B cell (primary cell): ENCODE measurements at regions not wholly inside any gene's neighbourhood (a gene's known extent, or its start where the extent isn't known, plus 50 kb on each side); places are given as distances from the start of the nearest gene placed in this dataset.
"Not testable (repeated sequence)": the region's sequence is repeated elsewhere in the genome, so short reads cannot be mapped to it uniquely, and the experiment has no call there.

Experiments
- ATAC-seq: fragments of 200-7000 bp; cut with Tn5 transposase; one replicate; pipeline ENCODE4 v1.10.0; 2021; ENCODE audit warnings: low read depth, mild to moderate bottlenecking, moderate number of reproducible peaks, moderate library complexity
- CTCF ChIA-PET: fragments of 350-600 bp; sonication (Branson Sonifier 250); formaldehyde crosslinking; loops from one replicate; lab custom pipeline; 2021; ENCODE audit warnings: antibody characterized with exemption, inconsistent platforms; lab: Charles Lee
- POLR2A ChIA-PET: fragments of 350-600 bp; sonication (Branson Sonifier 250); formaldehyde crosslinking; loops from one replicate; lab custom pipeline; 2021; ENCODE audit warnings: antibody characterized with exemption; lab: Charles Lee
- DNase-seq: peaks from one replicate; pipeline ENCODE4 v3.0.0; 2013
- H2AFZ ChIP-seq: 2 replicates; pipeline ENCODE4 v1.6.1; 2012; ENCODE audit warnings: mild to moderate bottlenecking, low read depth, low read length; ENCODE audit not compliant: insufficient read depth, poor library complexity, severe bottlenecking
- H3K27ac ChIP-seq, 2 donors: 1 replicate in 1 of 2; 2 replicates in 1 of 2; pipeline ENCODE4 v1.5.1; 2012 to 2013; ENCODE audit warnings: low read length in 2 of 2, mild to moderate bottlenecking in 2 of 2, moderate library complexity in 1 of 2
- H3K27me3 ChIP-seq, 4 experiments: fragments of 200-600 bp in 1 of 4; sonication (generic) in 1 of 4; replicated peaks in 1 of 4; 1 replicate in 2 of 4; 2 replicates in 2 of 4; pipeline versions ENCODE4 v1.6.1 to v1.7.0; 2013 to 2016; ENCODE audit warnings: low read length in 3 of 4, mild to moderate bottlenecking in 2 of 4, mixed read lengths in 1 of 4, moderate library complexity in 1 of 4; ENCODE audit not compliant: insufficient read depth in 4 of 4, control insufficient read depth in 3 of 4; ENCODE audit errors: control extremely low read depth in 1 of 4
- H3K36me3 ChIP-seq, 2 experiments: replicated peaks in 1 of 2; 1 replicate in 1 of 2; 2 replicates in 1 of 2; pipeline versions ENCODE4 v1.6.1 to v1.7.1; 2013; ENCODE audit warnings: low read length in 1 of 2; ENCODE audit not compliant: insufficient read depth in 2 of 2, control insufficient read depth in 1 of 2; ENCODE audit errors: control extremely low read depth in 1 of 2, extremely low read depth in 1 of 2
- H3K4me1 ChIP-seq, 2 donors: fragments of 200-600 bp in 1 of 2; sonication (generic) in 1 of 2; 1 replicate in 1 of 2; 2 replicates in 1 of 2; pipeline versions ENCODE4 v1.5.1 to v1.6.1; 2013 to 2017; ENCODE audit warnings: low read length in 2 of 2; ENCODE audit not compliant: control insufficient read depth in 2 of 2, insufficient read depth in 2 of 2
- H3K4me2 ChIP-seq: replicated peaks from 2 replicates; pipeline ENCODE3; 2012; ENCODE audit warnings: mild to moderate bottlenecking, low read depth, low read length; ENCODE audit not compliant: poor library complexity, severe bottlenecking
- H3K4me3 ChIP-seq, 5 experiments: fragments of 200-600 bp in 1 of 5; sonication (generic) in 1 of 5; 1 replicate in 3 of 5; 2 replicates in 2 of 5; pipeline versions ENCODE4 v1.5.1 to v1.7.0; 2011 to 2016; ENCODE audit warnings: low read length in 4 of 5, mild to moderate bottlenecking in 4 of 5, low read depth in 2 of 5, control low read depth in 1 of 5, moderate library complexity in 1 of 5; ENCODE audit not compliant: insufficient read depth in 1 of 5; ENCODE audit errors: control extremely low read depth in 1 of 5, extremely low read depth in 1 of 5
- H3K79me2 ChIP-seq: fragments of 200-600 bp; sonication (generic); one replicate; pipeline ENCODE4 v1.6.0; 2016; ENCODE audit warnings: low read length; ENCODE audit not compliant: control insufficient read depth, insufficient read depth
- H3K9ac ChIP-seq: fragments of 200-600 bp; sonication (generic); 2 replicates; pipeline ENCODE4 v1.6.1; 2017; ENCODE audit warnings: mild to moderate bottlenecking, low read length, moderate library complexity
- H3K9me3 ChIP-seq, 3 donors: one replicate each; pipeline versions ENCODE4 v1.6.1 to v1.7.1; 2013; ENCODE audit warnings: low read length in 2 of 3; ENCODE audit not compliant: control insufficient read depth in 2 of 3, insufficient read depth in 1 of 3; ENCODE audit errors: control extremely low read depth in 1 of 3
- H4K20me1 ChIP-seq: 2 replicates; pipeline ENCODE4 v1.6.0; 2012; ENCODE audit warnings: mild to moderate bottlenecking, low read length; ENCODE audit not compliant: insufficient read depth, control insufficient read depth, poor library complexity, severe bottlenecking
- H3K27ac Mint-ChIP-seq: one replicate; pipeline ENCODE4 v1.8.0; 2021; ENCODE audit warnings: mixed read lengths
- H3K27me3 Mint-ChIP-seq: one replicate; pipeline ENCODE4 v1.8.0; 2021; ENCODE audit warnings: mixed read lengths
- H3K4me1 Mint-ChIP-seq: one replicate; pipeline ENCODE4 v1.8.0; 2021; ENCODE audit warnings: mixed read lengths
- H3K4me3 Mint-ChIP-seq: one replicate; pipeline ENCODE4 v1.8.0; 2021; ENCODE audit warnings: mixed read lengths
- H3K9me3 Mint-ChIP-seq: one replicate; pipeline ENCODE4 v1.8.0; 2022; ENCODE audit warnings: mixed read lengths; ENCODE audit not compliant: insufficient read depth
- EZH2 ChIP-seq: IDR thresholded peaks from 2 replicates; pipeline ENCODE4 v1.6.1; 2012; ENCODE audit warnings: borderline replicate concordance, low read depth, mild to moderate bottlenecking, moderate library complexity, low read length; ENCODE audit not compliant: insufficient read depth, poor library complexity, severe bottlenecking
- WGBS: methylation state at CpG from one replicate; pipeline ENCODE4 v1.1.5; 2013; ENCODE audit warnings: missing lambda C conversion rate; ENCODE audit not compliant: insufficient coverage; 5-methylcytosine and 5-hydroxymethylcytosine counted together
- intact Hi-C: fragments of 100-400 bp; cut with micrococcal nuclease; formaldehyde crosslinking; loops from one replicate; pipeline ENCODE4 v1.10.0; 2022
- TF ChIP-seq, protein P1 (sequence below): fragments of 200-600 bp; IDR thresholded peaks from one replicate; pipeline ENCODE4 v1.8.0; 2022; ENCODE audit warnings: antibody characterized with exemption, mild to moderate bottlenecking

DNA sequence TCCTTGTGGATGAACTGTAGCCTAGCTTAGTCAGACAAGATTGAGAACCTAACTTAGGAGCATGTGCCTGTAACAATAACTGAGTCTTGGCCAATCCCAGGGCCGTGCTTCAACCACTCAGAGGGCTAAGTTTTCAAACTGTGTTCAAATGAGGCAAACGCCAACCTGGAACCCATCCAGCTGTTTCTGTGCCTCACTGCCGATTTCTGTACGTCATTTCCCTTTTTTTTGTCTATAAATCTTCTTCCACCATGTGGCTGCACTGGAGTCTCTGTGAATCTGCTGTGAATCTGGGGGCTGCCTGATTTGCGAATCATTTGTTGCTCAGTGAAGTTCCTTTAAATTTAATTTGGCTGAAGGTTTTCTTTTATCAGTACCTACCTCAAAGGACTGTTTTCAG is 115.0 kb upstream of the CHD6 start:
- H3K27me3 Mint-ChIP-seq = no peaks in the 10 kb centered on the region
- Histone ChIP-seq H3K36me3 (no peaks in the 10 kb centered on the region), H4K20me1 (no peaks in the 10 kb centered on the region), H3K79me2 (no peaks in the 10 kb centered on the region), H3K27me3 (peaks cover 0 to 3% (median under 1%) of the 10 kb centered on the region in 4 experiments), H3K9me3 (peaks cover 0 to 14% (median 0%) of the 10 kb centered on the region in 3 donors), H3K9ac (no peak overlapping the region), H3K4me1 (no peaks in the 10 kb centered on the region), H3K4me3 (no peak overlapping the region), H2AFZ (no peak overlapping the region), H3K4me2 (no peak overlapping the region), H3K27ac (no peak overlapping the region)
- POLR2A ChIA-PET = no interaction called here
- no peak overlapping the region for H3K27ac Mint-ChIP-seq
- ATAC-seq (no peak), DNase-seq (no peak)
- H3K4me3 Mint-ChIP-seq = no peak overlapping the region
- H3K9me3 Mint-ChIP-seq = peaks cover 4% of the 10 kb centered on the region
- CTCF ChIA-PET = interaction anchor here (0.7 to 3.0 kb wide), 3 partner anchors 16 to 91 kb away, joined by 3 to 8 read pairs (median 5); no protein-coding TSS in a partner anchor
- 10% methylated on average over 3 of the region's 5 CpGs for WGBS
- TF ChIP-seq, protein P1, sequence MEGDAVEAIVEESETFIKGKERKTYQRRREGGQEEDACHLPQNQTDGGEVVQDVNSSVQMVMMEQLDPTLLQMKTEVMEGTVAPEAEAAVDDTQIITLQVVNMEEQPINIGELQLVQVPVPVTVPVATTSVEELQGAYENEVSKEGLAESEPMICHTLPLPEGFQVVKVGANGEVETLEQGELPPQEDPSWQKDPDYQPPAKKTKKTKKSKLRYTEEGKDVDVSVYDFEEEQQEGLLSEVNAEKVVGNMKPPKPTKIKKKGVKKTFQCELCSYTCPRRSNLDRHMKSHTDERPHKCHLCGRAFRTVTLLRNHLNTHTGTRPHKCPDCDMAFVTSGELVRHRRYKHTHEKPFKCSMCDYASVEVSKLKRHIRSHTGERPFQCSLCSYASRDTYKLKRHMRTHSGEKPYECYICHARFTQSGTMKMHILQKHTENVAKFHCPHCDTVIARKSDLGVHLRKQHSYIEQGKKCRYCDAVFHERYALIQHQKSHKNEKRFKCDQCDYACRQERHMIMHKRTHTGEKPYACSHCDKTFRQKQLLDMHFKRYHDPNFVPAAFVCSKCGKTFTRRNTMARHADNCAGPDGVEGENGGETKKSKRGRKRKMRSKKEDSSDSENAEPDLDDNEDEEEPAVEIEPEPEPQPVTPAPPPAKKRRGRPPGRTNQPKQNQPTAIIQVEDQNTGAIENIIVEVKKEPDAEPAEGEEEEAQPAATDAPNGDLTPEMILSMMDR = no peak
- TF ChIP-seq EZH2 = no peak
- intact Hi-C loops = no loop called here
- no peaks in the 10 kb centered on the region for H3K4me1 Mint-ChIP-seq

DNA sequence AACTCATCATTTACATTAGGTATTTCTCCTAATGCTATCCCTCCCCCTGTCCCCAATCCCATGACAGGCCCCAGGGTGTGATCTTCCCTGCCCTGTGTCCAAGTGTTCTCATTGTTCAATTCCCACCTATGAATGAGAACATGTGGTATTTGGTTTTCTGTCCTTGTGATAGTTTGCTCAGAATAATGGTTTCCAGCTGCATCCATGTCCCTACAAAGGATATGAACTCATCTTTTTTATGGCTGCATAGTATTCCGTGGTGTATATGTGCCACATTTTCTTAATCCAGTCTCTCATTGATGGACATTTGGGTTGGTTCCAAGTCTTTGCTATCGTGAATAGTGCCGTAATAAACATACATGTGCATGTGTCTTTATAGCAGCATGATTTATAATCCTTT is 113.0 kb upstream of the CHD6 start:
- H3K36me3 ChIP-seq, H3K4me1 Mint-ChIP-seq, DNase-seq, H3K27me3 ChIP-seq, H3K9me3 Mint-ChIP-seq, H3K27ac ChIP-seq, H3K4me1 ChIP-seq, intact Hi-C loops, H3K9ac ChIP-seq, H4K20me1 ChIP-seq, H3K27me3 Mint-ChIP-seq, H3K79me2 ChIP-seq, ATAC-seq, H3K4me3 ChIP-seq, H3K27ac Mint-ChIP-seq, H2AFZ ChIP-seq, POLR2A ChIA-PET, H3K4me3 Mint-ChIP-seq, H3K4me2 ChIP-seq: not testable (repeated sequence)
- CTCF ChIA-PET = interaction anchor here (0.7 kb wide), 1 partner anchor 753 kb away, joined by 4 read pairs; no protein-coding TSS in a partner anchor
- peaks cover 0 to 14% (median 0%) of the 10 kb centered on the region in 3 donors for H3K9me3 ChIP-seq
- WGBS = no CpG with 5 or more reads among the region's 3 CpGs

DNA sequence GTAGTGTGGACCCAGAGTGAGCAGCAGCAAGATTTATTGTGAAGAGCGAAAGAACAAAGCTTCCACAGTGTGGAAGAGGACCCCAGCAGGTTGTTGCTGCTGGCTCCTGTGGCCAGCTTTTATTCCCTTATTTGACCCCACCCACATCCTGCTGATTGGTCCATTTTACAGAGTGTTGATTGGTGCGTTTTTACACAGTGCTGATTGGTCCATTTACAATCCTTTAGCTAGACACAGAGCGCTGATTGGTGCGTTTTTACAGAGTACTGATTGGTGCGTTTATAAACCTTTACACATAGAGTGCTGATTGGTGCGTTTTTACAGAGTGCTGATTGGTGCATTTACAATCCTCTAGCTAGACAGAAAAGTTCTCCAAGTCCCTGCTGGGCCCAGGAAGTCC is 109.5 kb upstream of the CHD6 start:
- WGBS = 100% methylated on average over 3 of the region's 6 CpGs

More for the DNA sequence above, 109.5 kb upstream of the CHD6 start:
- H3K4me2 ChIP-seq, H3K27me3 ChIP-seq, CTCF ChIA-PET, H3K9ac ChIP-seq, H3K79me2 ChIP-seq, H3K4me1 Mint-ChIP-seq, H3K9me3 ChIP-seq, ATAC-seq, H3K27me3 Mint-ChIP-seq, H3K9me3 Mint-ChIP-seq, H2AFZ ChIP-seq, DNase-seq, intact Hi-C loops, H3K27ac Mint-ChIP-seq, H3K4me3 ChIP-seq, H4K20me1 ChIP-seq, H3K36me3 ChIP-seq, H3K27ac ChIP-seq, H3K4me3 Mint-ChIP-seq, POLR2A ChIA-PET, H3K4me1 ChIP-seq: not testable (repeated sequence)
